Sigmoid colon (tissue), 6 donors: ENCODE measurements at regions not wholly inside any gene's neighbourhood (a gene's known extent, or its start where the extent isn't known, plus 50 kb on each side); places are given as distances from the start of the nearest gene placed in this dataset.

Source experiments
- DNase-seq: peaks from one replicate; pipeline ENCODE4 v3.0.0-alpha.2; 2019
- H3K27ac ChIP-seq, 4 donors: fragments of 200-600 bp; sonication (generic); one replicate each; pipeline ENCODE4 v1.5.1; 2016 to 2019; ENCODE audit warnings: mild to moderate bottlenecking in 1 of 4
- H3K27me3 ChIP-seq, 3 donors: fragments of 200-600 bp; sonication (generic); one replicate each; pipeline ENCODE4 v1.5.1; 2019; ENCODE audit warnings: mild to moderate bottlenecking in 1 of 3
- H3K36me3 ChIP-seq, 4 donors: fragments of 200-600 bp; sonication (generic); one replicate each; pipeline ENCODE4 v1.5.1; 2016 to 2019
- H3K4me1 ChIP-seq, 4 donors: fragments of 200-600 bp; sonication (generic); one replicate each; pipeline ENCODE4 v1.5.1; 2017 to 2019
- H3K4me3 ChIP-seq, 4 donors: fragments of 200-600 bp; sonication (generic); one replicate each; pipeline ENCODE4 v1.5.1; 2017 to 2019; ENCODE audit warnings: mild to moderate bottlenecking in 2 of 4, moderate library complexity in 1 of 4
- H3K9me3 ChIP-seq, 4 donors: fragments of 200-600 bp in 3 of 4; sonication (generic) in 3 of 4; one replicate each; pipeline versions ENCODE4 v1.5.1 to v1.6.1; 2013 to 2019
- EP300 ChIP-seq, 4 donors: sonication (generic); formaldehyde crosslinking; IDR thresholded peaks; one replicate each; pipeline ENCODE4 v1.6.1; 2017; ENCODE audit warnings: antibody characterized with exemption in 4 of 4
- POLR2A ChIP-seq, 2 donors: fragments of 450-650 bp; IDR thresholded peaks; one replicate each; pipeline ENCODE4 v1.6.1; 2016; ENCODE audit warnings: antibody characterized with exemption in 2 of 2, mild to moderate bottlenecking in 2 of 2, moderate library complexity in 2 of 2
- POLR2AphosphoS5 ChIP-seq, 4 donors: sonication (generic); formaldehyde crosslinking; IDR thresholded peaks; one replicate each; pipeline ENCODE4 v1.6.1; 2017; ENCODE audit warnings: antibody characterized with exemption in 4 of 4
- WGBS, 2 donors: extraction: QIAGEN DNeasy Blood & Tissue Kit; methylation state at CpG; one replicate each; pipeline ENCODE4 v1.1.7; 2013; 5-methylcytosine and 5-hydroxymethylcytosine counted together
- intact Hi-C: fragments of 100-400 bp; cut with DNase I; formaldehyde crosslinking; loops from one replicate; pipeline ENCODE4 v1.15.1; 2023
- TF ChIP-seq, protein P1 (sequence below), 4 experiments: fragments of 450-650 bp in 3 of 4; fragments of 200-600 bp in 1 of 4; IDR thresholded peaks; one replicate each; pipeline ENCODE4 v1.5.1; 2016 to 2019; ENCODE audit warnings: antibody characterized with exemption in 4 of 4, mild to moderate bottlenecking in 3 of 4, moderate library complexity in 2 of 4
- donor health status: healthy with polysubstance abuse.
- donor health status: healthy.

DNA sequence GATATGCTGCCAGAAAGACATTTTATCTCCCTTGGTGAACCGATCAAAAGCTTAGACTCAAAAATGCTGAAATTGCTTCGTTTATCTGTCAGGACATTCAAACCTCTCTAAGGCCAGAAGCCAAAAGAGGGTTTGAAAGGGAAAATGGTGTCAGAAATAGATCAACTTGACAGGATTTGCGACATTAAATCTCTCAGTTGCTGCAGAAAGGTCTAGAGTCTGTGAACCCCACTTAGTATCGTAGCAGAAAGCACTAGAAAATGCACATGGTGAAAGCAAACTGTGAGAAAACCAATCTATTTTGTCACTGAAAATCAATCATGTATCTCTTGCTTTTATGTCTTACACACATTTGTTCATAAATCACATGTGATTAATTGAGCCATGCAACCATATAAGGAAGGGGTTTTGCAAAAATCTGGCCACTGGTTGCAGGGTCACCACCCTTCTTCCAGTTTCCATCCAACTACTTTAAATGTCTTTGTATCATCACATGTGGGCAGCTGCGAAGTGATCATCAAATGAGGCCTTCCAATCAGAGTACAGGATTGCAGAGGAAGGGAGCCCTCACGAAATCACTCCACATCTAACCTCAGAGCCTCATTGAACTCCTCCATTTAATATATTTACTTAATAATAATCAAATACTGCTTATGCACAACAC is 347.2 kb upstream of the ANXA10 start:
- intact Hi-C loops = no loop called here
- WGBS, 2 donors = 68 to 70% methylated on average over 6 of the region's 6 CpGs
- no peak for TF ChIP-seq POLR2A (IDR thresholded peaks at IDR 0.05)
- no peak for TF ChIP-seq POLR2AphosphoS5 (IDR thresholded peaks at IDR 0.05)
- TF ChIP-seq EP300 (IDR thresholded peaks at IDR 0.05) = no peak
- TF ChIP-seq, protein P1, sequence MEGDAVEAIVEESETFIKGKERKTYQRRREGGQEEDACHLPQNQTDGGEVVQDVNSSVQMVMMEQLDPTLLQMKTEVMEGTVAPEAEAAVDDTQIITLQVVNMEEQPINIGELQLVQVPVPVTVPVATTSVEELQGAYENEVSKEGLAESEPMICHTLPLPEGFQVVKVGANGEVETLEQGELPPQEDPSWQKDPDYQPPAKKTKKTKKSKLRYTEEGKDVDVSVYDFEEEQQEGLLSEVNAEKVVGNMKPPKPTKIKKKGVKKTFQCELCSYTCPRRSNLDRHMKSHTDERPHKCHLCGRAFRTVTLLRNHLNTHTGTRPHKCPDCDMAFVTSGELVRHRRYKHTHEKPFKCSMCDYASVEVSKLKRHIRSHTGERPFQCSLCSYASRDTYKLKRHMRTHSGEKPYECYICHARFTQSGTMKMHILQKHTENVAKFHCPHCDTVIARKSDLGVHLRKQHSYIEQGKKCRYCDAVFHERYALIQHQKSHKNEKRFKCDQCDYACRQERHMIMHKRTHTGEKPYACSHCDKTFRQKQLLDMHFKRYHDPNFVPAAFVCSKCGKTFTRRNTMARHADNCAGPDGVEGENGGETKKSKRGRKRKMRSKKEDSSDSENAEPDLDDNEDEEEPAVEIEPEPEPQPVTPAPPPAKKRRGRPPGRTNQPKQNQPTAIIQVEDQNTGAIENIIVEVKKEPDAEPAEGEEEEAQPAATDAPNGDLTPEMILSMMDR (IDR thresholded peaks at IDR 0.05) = no peak
- Histone ChIP-seq H3K36me3 (no peaks in the 10 kb centered on the region), H3K9me3 (no peaks in the 10 kb centered on the region), H3K27me3 (no peaks in the 10 kb centered on the region), H3K27ac (no peak overlapping the region), H3K4me3 (no peak overlapping the region), H3K4me1 (no peaks in the 10 kb centered on the region)
- DNase-seq = no peak

DNA sequence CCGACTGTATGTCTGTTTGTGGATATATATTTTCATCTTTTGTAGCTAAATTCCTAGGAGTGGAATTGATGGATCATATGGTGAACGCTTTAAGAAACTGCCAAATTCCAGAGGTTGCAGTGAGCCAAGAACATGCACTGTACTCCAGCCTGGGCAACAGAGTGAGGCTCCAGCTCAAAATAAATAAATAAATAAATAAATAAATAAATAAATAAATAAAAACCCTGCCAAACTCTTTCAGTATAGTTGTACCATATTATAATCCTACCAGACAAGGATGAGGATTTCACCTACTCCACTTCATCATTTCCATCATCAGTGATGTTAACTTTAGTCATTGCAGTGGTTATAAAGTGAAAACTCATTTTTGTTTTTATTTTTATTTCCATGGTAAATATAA is 325.1 kb upstream of the ANXA10 start:
- no peaks in the 10 kb centered on the region for H3K27me3 ChIP-seq
- no peaks in the 10 kb centered on the region for H3K36me3 ChIP-seq
- no peaks in the 10 kb centered on the region for H3K4me1 ChIP-seq
- no peak overlapping the region for H3K4me3 ChIP-seq
- intact Hi-C loops = no loop called here
- TF ChIP-seq POLR2A (IDR thresholded peaks at IDR 0.05) = no peak
- TF ChIP-seq EP300 (IDR thresholded peaks at IDR 0.05) = no peak
- TF ChIP-seq, protein P1 (IDR thresholded peaks at IDR 0.05) = no peak
- no peak for TF ChIP-seq POLR2AphosphoS5 (IDR thresholded peaks at IDR 0.05)
- 83 to 88% methylated on average over 2 of the region's 2 CpGs for WGBS, 2 donors
- H3K27ac ChIP-seq = no peak overlapping the region
- H3K9me3 ChIP-seq = peaks cover 0 to 4% (median 0%) of the 10 kb centered on the region in 4 donors
- no peak for DNase-seq

DNA sequence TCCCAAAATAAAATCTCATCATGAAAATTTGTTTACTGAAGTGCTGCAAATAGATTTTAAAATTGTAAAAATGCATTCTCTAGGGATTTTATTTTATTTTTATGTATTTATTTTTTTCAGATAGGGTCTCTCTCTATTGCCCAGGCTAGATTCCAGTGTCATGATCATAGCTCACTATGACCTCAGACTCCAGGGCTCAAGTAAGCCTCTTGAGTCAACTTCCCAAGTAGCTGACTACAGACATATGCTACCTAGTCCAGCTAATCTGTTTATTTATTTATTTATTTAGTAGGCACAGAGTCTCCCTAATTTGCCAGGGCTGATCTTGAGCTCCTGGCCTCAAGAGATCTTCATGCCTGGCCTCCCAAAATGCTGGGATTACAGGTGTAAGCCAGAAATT is 317.7 kb upstream of the ANXA10 start:
- intact Hi-C loops = no loop called here
- DNase-seq = no peak
- Histone ChIP-seq H3K27ac (no peak overlapping the region), H3K36me3 (no peaks in the 10 kb centered on the region), H3K27me3 (no peaks in the 10 kb centered on the region), H3K4me1 (no peaks in the 10 kb centered on the region), H3K9me3 (no peaks in the 10 kb centered on the region), H3K4me3 (no peak overlapping the region)
- TF ChIP-seq EP300 (IDR thresholded peaks at IDR 0.05) (no peak), POLR2A (IDR thresholded peaks at IDR 0.05) (no peak), POLR2AphosphoS5 (IDR thresholded peaks at IDR 0.05) (no peak)
- TF ChIP-seq, protein P1 (IDR thresholded peaks at IDR 0.05) = no peak

DNA sequence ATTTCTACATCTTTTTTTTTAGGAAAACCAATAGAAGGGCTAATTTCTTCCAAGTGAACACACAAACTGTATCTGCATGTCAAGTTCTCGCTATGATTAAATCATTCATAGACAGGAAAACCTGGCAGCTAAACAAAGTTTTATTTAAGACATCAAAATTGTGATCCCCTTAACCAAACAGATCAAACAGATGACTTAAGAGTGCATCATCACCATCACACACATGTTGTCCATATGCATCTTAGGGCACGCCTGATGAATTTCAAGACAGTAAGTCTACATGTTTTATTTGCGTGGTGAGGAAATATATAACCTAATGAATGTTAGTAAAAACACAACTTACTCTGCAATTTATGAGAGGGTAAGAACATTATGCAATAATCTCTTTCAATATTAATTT is 317.0 kb upstream of the ANXA10 start:
- TF ChIP-seq POLR2AphosphoS5 (IDR thresholded peaks at IDR 0.05) (no peak), POLR2A (IDR thresholded peaks at IDR 0.05) (no peak), EP300 (IDR thresholded peaks at IDR 0.05) (no peak)
- TF ChIP-seq, protein P1 (IDR thresholded peaks at IDR 0.05) = no peak
- intact Hi-C loops = no loop called here
- Histone ChIP-seq H3K27ac (no peak overlapping the region), H3K9me3 (no peaks in the 10 kb centered on the region), H3K36me3 (no peaks in the 10 kb centered on the region), H3K4me3 (no peak overlapping the region), H3K27me3 (no peaks in the 10 kb centered on the region), H3K4me1 (no peaks in the 10 kb centered on the region)
- no peak for DNase-seq
- 90 to 92% methylated on average over 3 of the region's 3 CpGs for WGBS, 2 donors

DNA sequence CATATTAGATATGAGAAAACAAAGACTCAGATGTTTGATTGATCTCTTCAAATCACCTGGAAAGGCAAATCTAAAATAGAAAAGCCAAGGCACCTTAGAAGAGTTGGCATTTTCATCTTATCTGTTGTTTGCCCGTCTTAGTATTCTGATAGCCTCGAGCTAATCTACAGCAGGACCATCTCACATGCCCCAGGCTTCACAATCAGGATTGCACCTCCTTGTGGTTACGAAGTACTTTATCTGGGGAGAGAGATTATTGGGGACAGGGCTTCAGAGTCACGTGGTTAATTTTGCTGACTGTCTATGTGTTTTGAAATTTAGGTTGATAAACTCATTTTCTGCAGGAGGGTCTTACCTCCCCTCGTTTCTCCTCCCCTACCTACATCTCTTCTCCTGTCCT is 313.1 kb upstream of the ANXA10 start:
- no peak for DNase-seq
- no peaks in the 10 kb centered on the region for H3K27me3 ChIP-seq
- WGBS, 2 donors = 64 to 77% methylated on average over 5 of the region's 5 CpGs
- H3K4me1 ChIP-seq = no peaks in the 10 kb centered on the region
- no peak overlapping the region for H3K27ac ChIP-seq
- intact Hi-C loops = no loop called here
- H3K9me3 ChIP-seq = no peaks in the 10 kb centered on the region
- TF ChIP-seq POLR2AphosphoS5 (IDR thresholded peaks at IDR 0.05) = no peak
- no peak for TF ChIP-seq EP300 (IDR thresholded peaks at IDR 0.05)
- TF ChIP-seq, protein P1 (IDR thresholded peaks at IDR 0.05) = no peak
- TF ChIP-seq POLR2A (IDR thresholded peaks at IDR 0.05) = no peak
- H3K4me3 ChIP-seq = no peak overlapping the region
- no peaks in the 10 kb centered on the region for H3K36me3 ChIP-seq
